ENCODE measurements at regions not wholly inside any gene's neighbourhood (a gene's known extent, or its start where the extent isn't known, plus 50 kb on each side); places are given as distances from the start of the nearest gene placed in this dataset.

DNA sequence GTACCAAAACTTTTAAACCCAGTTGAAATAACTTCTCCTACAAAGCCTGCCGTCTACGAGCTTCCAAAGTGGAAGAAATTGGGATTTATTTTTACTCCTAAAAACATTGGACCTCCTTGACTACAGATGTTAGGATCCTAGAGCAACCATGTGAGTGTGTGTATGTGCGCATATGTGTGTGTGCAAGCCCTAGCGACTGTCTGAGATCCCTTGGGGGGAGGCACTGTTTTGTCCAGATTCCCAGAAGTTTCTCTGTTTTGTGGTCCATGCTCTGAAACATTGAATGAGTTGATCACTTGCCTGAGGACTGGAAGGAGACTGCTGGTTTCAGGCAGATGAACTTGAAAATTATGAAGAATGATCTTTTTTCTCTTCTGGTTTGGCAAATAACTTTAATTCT is 312.3 kb upstream of the ZNF32 start:
- no peak overlapping the region for H3K4me3 ChIP-seq (ENCODE audit: low read depth, low read length)
- no peaks in the 10 kb centered on the region for H3K36me3 ChIP-seq
- no peaks in the 10 kb centered on the region for H3K9me3 ChIP-seq
- TF ChIP-seq, protein P1, sequence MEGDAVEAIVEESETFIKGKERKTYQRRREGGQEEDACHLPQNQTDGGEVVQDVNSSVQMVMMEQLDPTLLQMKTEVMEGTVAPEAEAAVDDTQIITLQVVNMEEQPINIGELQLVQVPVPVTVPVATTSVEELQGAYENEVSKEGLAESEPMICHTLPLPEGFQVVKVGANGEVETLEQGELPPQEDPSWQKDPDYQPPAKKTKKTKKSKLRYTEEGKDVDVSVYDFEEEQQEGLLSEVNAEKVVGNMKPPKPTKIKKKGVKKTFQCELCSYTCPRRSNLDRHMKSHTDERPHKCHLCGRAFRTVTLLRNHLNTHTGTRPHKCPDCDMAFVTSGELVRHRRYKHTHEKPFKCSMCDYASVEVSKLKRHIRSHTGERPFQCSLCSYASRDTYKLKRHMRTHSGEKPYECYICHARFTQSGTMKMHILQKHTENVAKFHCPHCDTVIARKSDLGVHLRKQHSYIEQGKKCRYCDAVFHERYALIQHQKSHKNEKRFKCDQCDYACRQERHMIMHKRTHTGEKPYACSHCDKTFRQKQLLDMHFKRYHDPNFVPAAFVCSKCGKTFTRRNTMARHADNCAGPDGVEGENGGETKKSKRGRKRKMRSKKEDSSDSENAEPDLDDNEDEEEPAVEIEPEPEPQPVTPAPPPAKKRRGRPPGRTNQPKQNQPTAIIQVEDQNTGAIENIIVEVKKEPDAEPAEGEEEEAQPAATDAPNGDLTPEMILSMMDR (IDR thresholded peaks at IDR 0.05; ENCODE audit: low read depth, low read length), result no peak
- H3K27me3 ChIP-seq, result no peaks in the 10 kb centered on the region
- DNase-seq, result no peak
- no peaks in the 10 kb centered on the region for H3K4me1 ChIP-seq

DNA sequence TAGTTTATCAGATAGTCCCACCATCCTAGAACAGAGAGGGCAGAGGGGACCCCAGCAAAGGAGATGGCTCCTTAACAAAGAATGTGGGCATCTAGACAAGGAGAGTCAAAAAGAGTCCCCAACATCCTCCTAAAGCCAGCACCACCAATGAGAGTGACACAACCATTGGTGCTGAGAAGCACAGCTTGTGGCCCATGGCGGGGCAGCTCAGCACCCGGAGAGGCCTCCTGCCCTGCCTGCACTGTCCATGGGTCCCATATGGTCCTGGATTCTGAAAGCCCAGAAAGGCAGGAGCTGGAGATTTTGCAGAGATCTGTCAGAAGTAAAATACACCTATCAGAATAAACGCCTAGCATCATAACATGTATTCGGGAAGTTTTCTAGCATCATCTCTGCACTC is 311.8 kb upstream of the ZNF32 start:
- no peaks in the 10 kb centered on the region for H3K4me1 ChIP-seq

DNA sequence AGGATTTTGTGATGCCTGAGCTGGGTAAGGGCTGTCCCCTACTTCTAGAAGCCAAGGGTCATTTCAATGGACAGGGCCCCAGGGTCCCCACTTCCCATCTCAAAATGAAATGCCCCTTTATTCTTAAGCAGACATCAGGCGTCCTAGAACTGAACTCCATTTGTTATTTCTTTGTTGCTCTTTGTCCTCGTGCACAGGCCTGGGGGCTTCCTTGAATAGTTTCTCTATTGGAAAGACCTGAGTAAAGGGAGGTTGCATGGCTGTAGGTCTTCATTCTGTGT is 311.4 kb upstream of the ZNF32 start:
- Histone ChIP-seq H3K4me1 (no peaks in the 10 kb centered on the region), H3K4me3 (ENCODE audit: low read depth, low read length) (no peak overlapping the region), H3K9me3 (no peaks in the 10 kb centered on the region), H3K27me3 (no peaks in the 10 kb centered on the region), H3K36me3 (no peaks in the 10 kb centered on the region)
- no peak for DNase-seq
- TF ChIP-seq, protein P1 (IDR thresholded peaks at IDR 0.05; ENCODE audit: low read depth, low read length), result no peak

More for the DNA sequence above, 311.8 kb upstream of the ZNF32 start:
- no peak for DNase-seq
- Histone ChIP-seq H3K27me3 (no peaks in the 10 kb centered on the region), H3K4me3 (ENCODE audit: low read depth, low read length) (no peak overlapping the region), H3K36me3 (no peaks in the 10 kb centered on the region), H3K9me3 (no peaks in the 10 kb centered on the region)
- TF ChIP-seq, protein P1 (IDR thresholded peaks at IDR 0.05; ENCODE audit: low read depth, low read length), result no peak

DNA sequence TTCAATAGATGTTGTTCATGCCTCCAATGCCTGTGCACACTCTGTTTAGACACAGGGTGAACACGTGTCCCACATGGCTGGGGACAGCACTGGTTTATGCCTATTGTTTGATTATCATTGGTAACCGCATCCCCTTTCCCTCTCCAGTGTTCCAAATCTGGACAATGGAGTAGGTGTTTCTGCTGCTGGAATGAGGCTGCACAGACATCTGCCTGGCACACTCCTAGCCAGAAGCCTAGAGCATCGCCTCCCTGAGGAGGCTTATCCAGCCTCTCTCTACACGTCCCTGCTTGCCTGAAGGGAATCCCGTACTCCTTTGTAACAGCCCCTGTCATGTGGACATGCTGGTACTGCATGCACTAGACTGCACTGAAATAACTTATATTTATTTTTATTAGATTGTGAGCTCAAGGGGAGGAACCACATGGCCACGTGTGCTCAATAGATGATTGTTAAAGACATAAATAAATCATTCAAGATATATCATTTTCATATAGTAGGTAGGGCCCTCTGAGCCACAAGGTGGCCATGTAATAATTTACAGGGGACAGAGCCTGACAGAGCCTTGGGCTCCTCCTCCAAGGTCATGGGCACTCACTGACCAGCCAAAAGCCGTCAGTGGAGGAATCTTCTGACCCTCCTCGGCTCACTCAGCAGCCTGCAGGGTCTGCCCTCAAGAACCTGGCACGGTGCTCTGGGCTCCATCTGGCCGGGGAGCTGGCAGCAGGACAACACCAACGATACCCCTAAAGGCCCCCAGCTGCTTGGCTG is 310.9 kb upstream of the ZNF32 start:
- no peaks in the 10 kb centered on the region for H3K4me1 ChIP-seq
- no peak for DNase-seq
- no peaks in the 10 kb centered on the region for H3K36me3 ChIP-seq
- H3K9me3 ChIP-seq, result no peaks in the 10 kb centered on the region
- H3K4me3 ChIP-seq (ENCODE audit: low read depth, low read length), result no peak overlapping the region
- TF ChIP-seq, protein P1 (IDR thresholded peaks at IDR 0.05; ENCODE audit: low read depth, low read length), result no peak
- no peaks in the 10 kb centered on the region for H3K27me3 ChIP-seq

DNA sequence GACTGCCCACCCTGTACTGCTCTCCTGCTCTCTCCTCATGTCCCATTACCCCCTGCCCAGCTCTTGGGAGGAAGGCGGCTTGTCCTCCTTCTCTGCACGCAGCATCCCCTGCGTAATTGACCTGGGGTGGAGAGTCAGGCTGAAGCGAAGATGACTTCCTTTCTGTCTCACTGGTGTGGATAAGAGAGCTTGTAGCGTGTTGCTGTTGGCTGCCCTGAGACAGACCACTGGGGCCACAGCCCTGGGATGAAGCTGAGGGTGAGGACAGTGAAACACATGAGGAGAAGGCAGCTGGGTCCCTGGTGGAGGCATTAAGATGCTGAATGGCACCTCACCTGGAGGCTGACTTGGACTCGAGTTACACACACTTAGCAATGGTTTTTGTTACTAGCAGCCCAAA is 310.3 kb upstream of the ZNF32 start:
- H3K27me3 ChIP-seq, result no peaks in the 10 kb centered on the region
- H3K9me3 ChIP-seq, result no peaks in the 10 kb centered on the region
- no peaks in the 10 kb centered on the region for H3K4me1 ChIP-seq
- DNase-seq, result no peak
- no peak overlapping the region for H3K4me3 ChIP-seq (ENCODE audit: low read depth, low read length)
- TF ChIP-seq, protein P1 (IDR thresholded peaks at IDR 0.05; ENCODE audit: low read depth, low read length), result no peak
- no peaks in the 10 kb centered on the region for H3K36me3 ChIP-seq

DNA sequence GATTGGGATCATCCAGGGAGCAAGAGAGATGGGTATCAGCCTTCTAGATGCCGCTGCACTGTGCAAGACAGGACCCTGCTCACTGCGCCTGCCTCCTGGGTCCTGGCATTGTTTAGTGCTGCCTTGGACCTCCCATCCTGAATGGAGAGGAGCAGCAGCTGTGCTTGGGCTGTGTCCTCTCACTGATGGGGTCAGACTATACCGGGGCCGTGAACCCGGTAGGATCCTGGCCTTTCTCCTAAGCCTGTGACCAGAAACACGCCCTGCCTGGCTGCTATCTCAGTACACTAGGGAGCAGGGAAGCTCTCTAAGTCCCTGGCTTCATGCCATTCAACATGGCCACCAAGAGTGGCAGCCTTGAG is 309.4 kb upstream of the ZNF32 start:
- H3K36me3 ChIP-seq, result no peaks in the 10 kb centered on the region

More for the DNA sequence above, 309.4 kb upstream of the ZNF32 start:
- Histone ChIP-seq H3K4me1 (no peaks in the 10 kb centered on the region), H3K27me3 (no peaks in the 10 kb centered on the region), H3K4me3 (ENCODE audit: low read depth, low read length) (no peak overlapping the region), H3K9me3 (no peaks in the 10 kb centered on the region)
- TF ChIP-seq, protein P1 (IDR thresholded peaks at IDR 0.05; ENCODE audit: low read depth, low read length), result no peak
- no peak for DNase-seq
